Epidermal melanocyte (primary cell): ENCODE measurements at regions not wholly inside any gene's neighbourhood (a gene's known extent, or its start where the extent isn't known, plus 50 kb on each side); places are given as distances from the start of the nearest gene placed in this dataset.
"Not testable (repeated sequence)": the region's sequence is repeated elsewhere in the genome, so short reads cannot be mapped to it uniquely, and the experiment has no call there.

ENCODE experiments used
- DNase-seq: peaks from one replicate; pipeline ENCODE4 v3.0.0; 2011; ENCODE audit warnings: low spot score; ENCODE audit not compliant: insufficient read length

DNA sequence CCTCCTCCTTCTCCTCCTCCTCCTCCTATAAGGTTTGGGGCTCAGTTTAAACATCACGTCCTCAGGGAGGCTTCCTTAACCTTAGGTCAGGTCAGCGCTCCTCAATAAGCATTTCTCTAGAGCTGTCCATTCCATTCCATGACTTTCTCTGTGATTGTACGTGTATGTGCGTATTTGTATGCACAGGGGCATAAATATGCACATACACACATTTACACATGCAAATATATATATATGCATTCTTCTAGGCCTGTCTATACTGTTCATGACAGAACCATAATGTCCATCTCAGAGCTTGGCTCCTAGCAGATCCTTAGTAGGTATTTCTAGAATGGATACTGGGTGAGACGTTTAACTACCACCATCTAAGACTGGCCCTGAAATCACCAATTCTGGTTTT lies 258.6 kb downstream of the STIM2 start:
- no peak for DNase-seq

DNA sequence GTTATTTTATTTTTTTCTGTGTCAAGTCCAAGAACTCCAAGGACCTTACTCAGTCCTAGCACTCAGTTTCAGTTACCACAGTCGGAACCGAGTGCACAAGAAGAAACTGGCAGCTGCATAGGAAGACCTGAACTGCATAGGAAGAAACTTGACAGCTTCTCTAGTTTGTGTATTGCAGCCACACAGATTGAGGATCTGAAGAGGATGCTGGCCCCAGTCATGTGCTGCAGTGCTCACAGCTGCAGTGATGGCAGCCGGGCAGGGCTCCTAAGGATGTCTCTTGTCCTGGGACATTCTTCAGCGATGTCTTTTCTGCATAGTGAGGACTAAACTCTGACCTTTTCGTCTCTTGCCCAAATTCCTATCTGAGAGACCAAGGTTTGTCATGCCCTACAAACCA lies 261.2 kb downstream of the STIM2 start:
- no peak for DNase-seq

DNA sequence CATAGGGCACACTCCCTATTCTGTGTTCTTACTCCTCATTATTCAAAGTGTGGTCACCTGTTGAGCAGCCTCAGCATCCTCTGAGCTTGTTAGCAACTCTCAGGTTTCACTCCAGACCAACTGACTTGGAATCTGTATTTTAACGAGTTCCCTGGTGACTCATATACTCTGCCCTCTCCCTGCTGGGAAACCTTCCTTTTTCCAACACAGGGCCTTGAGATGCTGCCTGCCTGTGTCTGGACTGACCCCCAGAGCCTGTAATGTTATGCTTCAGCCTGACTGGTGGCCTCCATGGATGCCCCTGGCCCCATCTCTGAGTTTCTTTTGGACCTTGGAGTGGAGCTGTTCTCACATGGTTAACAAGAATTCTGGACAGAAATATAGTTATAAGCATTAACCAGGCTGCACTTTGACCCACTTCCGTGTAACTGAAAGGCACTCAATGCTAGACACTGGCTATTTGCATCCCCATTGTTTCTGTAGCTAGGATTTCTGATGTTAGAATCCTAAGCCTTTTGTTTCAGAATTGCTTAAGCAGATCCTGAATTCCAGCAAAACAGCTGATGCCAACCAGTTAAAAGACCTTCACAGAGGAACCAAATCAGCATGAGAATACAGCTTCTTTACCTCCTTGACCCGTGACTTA lies 262.6 kb downstream of the STIM2 start:
- no peak for DNase-seq

DNA sequence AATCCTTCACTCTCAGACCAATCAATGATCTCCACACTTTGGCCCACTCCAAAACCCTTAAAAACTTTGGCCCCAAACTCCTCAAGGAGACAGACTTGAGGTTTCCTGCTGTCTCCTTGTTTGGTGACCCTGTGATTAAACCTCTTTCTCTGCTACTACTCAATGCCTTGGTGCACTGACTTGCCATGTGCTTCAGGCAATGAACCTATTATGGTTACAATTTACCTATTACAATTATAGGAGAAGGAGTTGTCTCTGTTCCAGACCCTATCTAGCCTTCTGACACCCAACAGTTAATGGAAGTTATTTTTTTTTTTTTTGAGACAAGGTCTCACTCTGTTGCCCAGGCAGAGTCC lies 263.1 kb downstream of the STIM2 start:
- no peak for DNase-seq

DNA sequence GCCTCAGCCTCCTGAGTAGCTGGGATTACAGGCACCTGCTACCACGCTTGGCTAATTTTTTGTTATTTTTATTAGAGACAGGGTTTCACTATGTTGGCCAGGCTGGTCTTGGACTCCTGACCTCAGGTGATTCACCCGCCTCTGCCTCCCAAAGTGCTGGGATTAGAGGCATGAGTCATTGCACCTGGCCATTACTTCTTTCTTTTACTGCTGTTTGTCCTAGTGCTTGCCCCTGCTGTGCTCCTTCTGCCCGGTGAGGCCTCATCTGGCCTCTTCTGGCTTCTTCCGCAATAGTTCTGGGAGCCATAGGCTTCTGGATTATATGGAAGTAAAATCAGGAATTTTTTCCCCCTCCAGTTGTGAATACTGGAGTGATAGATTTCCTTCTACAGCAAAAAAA lies 266.3 kb downstream of the STIM2 start:
- not testable (repeated sequence) for DNase-seq

DNA sequence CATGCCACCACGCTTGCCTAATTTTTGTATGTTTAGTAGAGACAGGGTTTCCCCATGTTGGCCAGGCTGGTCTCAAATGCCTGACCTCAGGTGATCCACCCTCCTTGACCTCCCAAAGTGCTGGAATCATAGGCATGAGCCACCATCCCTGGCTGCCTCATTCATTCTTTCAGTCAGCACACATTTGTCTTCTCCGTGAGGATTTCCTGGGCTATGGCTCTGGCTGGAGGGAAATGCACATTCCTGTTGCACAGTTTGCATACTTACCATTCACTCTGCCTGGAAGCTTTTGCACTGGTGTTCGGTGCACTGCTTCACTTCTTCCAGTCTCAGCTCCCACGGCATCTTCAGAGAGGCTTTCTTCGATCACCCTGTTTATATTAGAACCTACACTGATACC lies 267.8 kb downstream of the STIM2 start:
- no peak for DNase-seq

DNA sequence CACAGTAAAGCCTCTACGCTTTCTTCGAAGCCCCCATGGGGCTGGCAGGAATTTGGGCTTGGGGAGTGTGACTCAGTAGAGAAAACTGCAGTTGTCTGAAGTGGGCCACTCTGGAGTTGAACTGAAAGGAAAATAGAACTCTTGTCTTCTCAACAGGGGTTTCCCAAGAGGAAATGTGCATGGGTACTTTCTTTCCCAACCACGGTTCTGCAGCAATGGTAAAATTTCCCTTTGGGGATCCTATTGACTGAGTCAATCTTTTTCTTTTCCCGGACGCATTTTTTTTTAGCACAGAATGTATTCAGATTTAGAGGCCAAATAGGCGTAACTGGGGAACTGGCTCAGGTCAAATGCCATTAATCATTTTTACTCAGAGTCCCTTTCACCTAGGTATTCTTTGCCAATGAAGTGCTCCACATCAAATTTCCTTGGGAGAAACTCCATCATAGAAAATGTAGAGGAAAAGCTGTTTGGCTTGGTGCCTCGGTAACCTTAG lies 269.3 kb downstream of the STIM2 start:
- no peak for DNase-seq

DNA sequence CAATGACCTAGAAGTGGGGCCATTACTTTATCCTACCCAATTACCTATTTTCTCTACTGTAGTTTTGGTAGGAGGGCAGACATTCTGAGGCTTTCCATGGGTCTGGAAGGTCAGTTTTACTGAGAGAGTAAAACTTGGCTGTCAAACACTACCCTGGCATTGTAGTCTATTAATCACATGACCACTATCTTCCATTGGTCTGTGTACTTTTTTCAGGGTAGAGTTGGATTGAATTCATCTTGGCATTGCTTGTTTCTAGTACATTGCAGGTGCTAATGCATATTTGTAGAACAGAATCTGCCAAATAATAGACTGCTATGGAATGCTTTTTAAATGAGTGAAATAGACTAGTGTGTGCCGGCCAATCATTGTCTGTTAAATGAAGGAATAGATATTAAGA lies 271.9 kb downstream of the STIM2 start:
- no peak for DNase-seq

DNA sequence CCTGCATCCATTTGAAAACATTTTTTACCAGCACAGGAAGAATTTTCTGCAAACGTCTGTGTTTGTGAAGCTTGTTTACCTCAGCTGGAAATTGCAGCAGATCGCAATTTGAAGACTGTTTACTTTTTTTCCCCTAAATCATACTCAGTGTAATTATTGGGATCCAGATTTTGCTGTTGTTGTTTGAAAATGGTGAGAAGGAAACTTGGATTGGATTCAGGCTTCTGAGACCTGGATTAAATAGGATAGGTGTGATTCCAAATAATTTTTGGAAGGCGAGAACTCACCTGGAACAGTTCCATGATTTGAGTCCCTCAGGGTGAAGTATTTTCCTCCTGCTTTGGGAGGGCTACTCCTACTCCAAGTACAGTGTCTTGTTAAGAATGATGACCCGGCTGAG lies 279.8 kb downstream of the STIM2 start:
- DNase-seq, result no peak

DNA sequence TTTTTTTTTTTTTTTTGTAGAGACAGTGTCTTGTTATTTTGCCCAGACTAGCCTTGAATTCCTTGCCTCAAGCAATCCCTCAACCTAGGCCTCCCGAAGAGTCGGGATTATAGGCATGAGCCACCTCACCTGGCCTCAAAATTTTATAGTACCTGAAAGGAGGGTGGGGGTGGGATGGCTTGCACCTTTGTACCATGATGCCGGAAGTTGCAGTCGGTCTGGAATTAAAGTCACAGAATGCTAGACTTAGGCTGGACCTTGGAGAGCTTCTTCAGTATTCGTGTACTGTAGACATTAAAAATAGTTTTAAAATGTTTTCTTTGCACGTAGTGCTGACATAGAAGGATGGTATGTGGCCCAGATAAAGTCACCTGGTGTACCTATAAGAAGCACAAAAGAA lies 280.9 kb downstream of the STIM2 start:
- DNase-seq, result no peak

DNA sequence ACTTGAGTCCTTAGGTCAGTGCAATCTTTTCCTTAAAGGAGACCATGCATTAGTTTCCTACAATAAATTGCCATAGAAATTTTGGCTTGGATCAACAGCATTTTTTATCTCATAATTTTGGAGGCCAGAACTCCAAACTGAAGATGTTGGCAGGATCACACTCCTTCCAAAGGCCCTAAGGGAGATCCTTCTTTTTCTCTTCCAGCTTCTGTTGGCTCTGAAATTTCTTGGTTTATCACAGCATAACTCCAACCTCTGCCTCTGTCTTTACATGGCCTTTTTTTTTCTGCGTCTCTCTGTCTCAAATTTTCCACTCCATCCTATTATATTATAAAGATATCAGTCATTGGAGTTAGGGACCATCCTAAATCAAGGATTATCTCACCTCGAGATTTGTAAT lies 282.2 kb downstream of the STIM2 start:
- no peak for DNase-seq

DNA sequence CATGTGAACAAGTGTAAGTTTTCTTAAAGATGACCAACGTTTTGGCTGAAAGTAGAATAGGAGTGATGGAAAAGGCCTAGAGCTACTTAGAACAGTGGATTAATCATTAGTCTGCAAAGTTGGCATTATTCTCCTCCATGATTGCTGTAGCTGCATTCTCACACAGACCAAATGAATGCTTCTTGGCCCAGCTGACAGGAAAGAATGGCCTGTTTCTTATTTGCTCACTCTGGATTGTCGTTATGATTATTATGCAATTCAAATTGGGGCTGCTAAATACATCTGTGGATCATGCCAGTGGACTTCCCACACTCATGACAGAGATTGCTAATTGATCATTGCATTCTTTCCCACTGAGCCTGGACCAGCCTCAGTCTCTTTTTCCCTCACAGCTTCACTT lies 285.0 kb downstream of the STIM2 start:
- no peak for DNase-seq

DNA sequence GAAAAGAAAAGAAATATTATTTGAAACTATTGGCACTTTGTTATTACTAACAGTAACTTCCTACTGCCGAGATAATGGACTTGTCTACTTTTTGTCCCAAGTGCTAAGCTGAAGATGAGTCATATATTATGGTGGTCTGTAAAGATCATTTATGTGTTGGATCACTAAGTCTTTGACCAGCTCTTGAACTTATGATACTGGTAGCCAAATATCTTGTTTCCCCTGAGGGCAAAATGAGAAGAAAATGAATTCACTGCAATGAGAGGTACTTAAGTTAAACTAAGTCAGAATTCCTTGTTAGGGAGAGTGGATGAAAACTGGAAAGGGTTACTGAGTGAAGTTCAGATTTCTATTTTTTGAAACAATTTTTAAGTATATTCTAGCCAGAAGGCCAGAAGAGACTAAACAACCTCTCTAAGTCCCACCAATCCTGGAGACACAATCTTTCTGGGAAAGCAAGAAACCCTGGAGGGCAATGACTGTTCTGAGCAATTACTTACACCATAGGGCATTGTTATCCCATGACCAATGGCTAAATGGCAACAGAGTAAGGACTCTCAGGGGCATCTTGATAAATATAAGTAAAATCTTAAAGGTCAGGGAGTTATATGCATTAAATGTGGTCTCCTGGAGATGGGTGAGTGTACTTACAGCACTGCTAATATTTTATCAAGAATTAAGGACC lies 287.7 kb downstream of the STIM2 start:
- peak; percentile 34 for DNase-seq

DNA sequence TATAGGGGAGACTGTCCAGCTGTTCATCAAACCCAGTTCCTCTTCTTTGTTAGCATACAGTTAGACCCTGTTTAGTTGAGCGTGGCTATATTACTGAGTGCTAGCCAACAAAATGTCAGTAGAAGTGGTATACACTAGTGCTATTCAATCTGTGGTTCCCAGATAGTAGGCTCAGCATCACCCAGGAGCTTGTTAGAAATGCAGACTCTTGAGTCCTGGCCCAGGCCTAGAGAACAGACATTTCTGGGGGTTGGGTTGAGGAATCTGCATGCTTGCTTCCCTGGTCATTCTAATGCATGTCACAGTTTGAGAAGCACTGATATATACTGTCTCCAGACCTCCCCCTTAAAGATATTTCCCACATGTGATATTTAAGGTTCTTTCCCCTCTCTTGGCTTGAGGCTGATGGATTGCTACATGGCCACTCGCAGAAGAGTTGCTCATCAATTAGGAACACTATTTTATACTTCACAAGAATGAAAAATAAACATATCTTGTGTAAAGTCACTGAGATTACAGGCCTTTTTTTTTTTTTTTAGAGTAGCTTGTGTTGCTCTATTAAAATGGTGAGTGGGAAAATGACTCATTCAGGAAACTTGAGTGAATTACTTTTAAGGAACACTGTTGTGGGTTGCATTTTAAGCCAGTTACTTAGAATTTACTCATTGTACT lies 289.0 kb downstream of the STIM2 start:
- no peak for DNase-seq

DNA sequence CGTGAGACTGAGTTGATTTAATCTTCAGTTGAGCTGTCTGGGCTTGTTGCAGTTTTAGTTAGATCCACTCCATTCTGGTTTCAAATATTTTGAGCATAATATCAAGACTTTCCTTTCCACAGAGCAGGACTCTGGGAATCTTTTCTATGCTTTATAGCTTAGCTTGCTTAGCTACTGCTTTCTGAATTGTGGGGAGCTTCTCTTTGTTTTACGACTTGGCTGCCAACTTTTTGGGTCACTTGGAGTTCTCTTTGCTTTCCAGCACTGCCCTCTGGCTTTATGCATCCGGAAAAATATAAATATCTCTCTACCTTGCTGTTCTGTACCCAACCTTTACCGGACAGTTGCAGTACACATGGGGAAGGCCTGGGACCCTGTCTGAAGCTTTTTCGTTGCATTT lies 292.1 kb downstream of the STIM2 start:
- no peak for DNase-seq

DNA sequence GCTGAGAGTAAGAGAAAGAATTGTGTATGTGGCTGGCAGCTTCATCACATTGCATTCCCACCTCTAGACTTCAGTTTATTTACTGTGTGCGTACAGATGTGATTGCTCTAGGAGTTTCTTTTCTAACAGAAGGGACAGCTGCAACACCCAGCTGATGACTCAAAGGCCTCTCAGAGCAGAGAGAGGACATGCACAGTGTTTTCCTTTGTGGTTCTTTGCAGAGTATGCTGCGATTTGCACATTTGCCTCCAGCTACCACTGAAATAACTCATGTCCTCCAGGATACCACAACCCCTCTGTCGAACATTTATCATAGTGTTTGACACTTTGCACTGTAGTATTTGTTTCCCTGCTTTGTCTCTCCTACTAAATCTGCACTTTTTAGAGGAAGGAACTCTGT lies 294.1 kb downstream of the STIM2 start:
- peak; percentile 75 for DNase-seq

DNA sequence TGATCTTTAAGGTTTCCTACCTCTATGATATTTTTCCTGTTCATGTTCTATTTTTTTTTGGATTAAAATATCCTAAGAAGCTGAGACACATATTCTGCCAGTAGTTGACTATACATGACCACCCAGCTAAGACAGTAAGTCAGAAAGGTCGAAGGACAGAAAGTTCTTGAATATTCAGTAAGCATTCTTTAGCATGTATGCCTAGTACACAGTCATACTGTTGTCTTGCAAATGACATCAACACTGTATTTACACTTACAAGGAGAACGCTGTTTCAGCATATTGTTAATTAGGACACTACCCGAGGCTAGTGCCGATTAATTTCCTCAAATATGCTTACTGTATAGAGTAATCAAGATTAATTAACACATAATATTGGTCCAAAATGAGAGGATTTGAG lies 300.6 kb downstream of the STIM2 start:
- no peak for DNase-seq

DNA sequence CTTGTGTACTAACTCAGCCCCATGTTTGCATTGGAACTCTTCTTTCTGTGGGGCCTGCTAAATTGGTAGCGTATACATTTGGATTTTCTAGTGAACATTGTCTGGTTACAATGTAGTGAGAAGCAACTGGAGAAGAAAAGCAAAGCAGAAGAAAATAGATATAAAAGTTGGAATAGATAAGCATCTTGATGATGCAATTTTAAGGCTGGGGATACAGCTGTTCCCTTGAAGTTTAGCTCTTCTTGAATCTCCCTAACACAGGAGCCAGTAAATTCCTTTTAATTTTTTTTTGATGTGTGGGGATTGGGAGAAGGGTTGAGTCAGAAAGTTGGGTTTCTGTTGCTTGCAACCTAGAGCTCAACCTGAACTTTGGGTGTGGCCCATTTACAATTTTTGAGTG lies 308.1 kb downstream of the STIM2 start:
- no peak for DNase-seq

DNA sequence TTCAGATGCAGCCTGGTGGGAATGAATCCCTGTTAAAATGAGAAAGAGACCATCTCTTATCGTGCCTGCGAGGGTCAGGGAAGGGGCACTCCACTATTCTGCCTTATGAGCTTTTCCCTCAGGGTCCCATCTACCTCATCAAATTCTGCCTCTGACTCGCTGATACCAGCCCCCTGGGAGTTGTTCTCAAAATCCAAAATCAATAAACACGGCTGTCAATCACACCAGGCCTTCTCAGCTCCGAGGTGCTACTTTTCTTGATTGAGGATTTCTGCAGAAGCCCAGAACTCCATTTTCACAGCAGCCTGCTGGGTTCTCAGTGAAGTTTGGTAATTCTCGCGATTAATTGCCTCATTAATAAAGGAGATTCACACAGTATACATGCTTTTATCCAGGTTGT lies 312.6 kb downstream of the STIM2 start:
- DNase-seq, result no peak

DNA sequence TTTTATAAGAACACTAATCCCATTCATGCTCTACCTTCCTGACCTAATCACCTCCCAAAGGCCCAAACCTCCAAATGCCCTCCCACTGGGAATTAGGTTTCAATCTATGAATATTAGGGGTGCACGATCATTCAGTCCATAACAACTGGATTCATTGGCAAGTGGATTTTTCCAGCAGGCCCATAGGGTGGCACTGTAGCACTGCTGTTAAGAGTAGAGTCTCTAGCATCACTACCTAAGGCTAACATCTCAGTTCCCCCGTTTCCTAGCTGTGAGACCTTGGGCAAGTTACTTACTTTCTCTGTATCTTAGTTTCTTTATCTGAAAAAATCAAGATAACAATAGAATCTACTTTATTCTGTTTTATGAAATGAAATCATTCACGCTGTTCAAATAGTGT lies 315.8 kb downstream of the STIM2 start:
- no peak for DNase-seq

DNA sequence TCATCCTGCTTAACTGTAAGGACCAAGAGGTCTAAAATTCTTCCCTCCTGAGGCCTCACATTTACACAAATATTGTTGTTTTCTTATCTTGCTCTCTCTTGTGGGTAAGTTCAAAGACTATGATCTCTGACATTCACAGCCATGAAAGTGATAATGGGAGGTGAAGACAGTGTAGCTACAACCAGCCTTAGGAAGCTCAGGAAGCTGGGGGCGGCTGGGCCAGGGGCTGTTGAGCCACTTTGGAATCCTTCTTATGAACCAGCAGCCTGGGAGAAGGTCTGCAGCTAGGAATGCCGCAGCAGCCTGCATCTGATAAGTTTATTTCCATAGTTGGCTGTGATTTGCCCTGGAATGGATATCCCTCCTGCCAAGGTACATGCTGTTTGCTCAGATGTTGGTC lies 316.2 kb downstream of the STIM2 start:
- no peak for DNase-seq

DNA sequence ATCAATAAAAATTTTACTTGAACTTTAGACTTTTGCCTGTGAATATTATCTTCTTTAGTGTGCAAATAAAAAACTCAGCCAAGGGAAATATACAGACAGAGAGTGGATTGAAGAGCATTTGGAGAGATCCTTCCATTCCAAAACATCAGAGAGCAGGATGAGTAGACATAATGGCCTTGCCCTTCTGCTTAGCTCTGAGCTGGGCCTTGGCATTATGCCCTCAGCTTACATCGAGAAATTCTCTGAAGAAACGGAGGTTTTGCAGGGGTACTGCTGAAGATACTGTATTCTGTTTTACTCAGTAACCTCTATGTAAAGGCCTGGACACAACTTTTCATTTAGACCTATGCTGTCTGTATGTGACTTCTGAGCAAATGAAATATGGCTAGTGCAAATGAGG lies 317.4 kb downstream of the STIM2 start:
- DNase-seq, result no peak

DNA sequence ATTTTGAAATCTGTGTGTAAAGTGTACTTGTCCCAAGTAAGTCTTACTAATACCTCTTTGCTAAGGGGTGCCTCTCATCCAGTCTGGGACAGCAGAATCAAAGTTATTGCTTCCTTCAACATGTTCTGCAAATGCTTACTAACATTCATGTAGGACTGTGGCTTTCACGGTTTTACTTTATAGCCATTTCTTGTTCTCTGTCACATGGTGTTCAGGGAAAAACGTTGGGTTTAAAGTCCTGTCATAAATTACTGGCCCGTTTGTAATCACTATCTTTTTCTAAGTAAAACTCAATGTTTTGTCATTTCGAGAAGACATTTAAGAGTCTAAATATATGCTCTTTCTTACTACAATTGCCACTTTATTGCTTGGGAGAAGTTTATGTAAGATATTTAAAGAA lies 321.1 kb downstream of the STIM2 start:
- no peak for DNase-seq
